ENCODE measurements at regions not wholly inside any gene's neighbourhood (a gene's known extent, or its start where the extent isn't known, plus 50 kb on each side); places are given as distances from the start of the nearest gene placed in this dataset.
"Not testable (repeated sequence)": the region's sequence is repeated elsewhere in the genome, so short reads cannot be mapped to it uniquely, and the experiment has no call there.

- DNase-seq, result no peak
Observed at GRCh38 chr2:175827856-175828255, 174.2 kb downstream of the LNPK start.

DNA sequence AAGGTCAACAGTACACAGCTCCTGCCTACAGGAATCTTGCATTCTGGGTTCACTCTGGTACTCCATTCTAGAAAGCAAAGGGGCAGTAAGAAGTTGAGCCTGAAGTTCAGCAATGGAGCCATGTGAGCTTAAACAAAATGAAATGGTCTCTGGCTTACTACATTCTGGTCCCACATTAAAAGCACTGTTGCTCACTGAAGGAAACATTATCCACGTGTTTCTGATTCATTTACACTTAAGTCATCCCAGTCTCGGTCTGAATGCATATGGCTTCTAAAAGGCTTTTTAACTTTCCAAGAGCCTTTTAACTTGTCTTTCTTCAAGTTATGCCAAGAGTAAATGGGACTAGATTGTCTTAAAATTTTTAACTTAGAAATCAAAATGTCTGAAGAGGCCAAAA lies 177.8 kb downstream of the LNPK start:
- DNase-seq, result no peak

DNA sequence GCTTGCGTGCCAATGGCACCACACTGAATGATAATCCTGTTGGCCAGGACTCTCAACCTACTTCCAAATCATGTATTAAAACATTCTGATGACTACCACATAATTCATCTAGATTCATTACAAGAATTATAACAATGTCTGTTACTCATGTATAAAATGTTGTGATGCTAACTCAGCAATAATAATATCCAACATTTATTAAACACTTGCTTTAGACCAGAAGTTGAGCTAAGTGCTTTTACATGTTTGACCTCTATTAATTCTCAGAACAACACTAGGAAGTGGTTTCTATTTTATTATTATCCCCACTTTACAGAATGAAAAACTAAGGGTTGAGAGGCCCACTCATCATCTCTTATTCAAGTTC lies 178.4 kb downstream of the LNPK start:
- no peak for DNase-seq

DNA sequence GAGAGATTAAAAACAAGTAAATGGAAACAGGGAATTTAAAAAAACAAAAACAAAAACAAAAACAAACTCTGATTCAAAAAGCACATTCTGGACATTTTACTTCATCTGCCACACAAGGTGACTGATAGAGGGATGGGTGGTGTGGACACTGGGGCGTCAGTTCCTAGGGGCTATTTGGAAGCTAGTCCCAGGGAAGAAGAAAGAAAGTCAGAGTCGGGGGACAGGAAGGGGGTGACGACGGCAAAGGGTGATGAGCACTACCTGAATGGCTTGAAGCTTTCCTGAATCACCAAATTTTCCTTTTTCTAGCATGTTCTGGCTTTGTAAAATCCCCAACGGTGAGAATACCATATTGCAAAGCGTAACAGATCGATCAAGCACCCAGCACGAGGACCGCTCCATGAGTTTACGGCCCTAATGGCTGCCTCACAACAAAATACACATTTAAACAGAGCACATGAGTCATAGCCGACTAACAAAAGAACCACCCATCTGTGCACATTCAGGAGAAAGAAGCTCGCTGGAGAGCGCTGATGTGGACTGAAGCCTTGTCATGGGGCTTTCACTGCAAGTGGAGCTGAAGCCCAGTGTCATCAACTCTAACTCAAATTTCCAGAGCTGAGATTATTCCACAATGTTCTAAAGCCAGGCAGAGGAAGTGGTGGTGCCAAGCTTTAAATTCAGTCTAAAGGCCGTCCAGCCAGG lies 178.9 kb downstream of the LNPK start:
- DNase-seq, result no peak

- no peak for DNase-seq
Observed at GRCh38 chr2:175817221-175817620, 184.8 kb downstream of the LNPK start.

DNA sequence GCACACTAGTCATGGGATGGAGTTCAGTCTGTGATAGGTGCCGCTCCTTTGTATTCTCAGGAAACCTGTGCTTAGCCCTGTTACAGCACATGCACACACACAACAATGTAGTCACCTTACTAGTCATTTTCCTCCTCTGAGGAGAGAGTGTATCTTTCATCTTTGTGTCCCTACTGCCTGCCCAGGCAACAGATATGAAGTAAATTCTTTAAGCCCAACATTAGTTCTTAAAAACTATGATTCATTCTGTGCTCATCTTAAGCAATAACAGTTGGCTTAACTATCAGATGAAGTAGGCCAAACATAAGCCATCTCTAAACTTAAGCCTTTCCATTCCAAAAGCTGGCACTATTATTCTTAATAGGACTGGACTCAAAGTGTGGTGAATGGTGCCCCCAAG lies 186.5 kb downstream of the LNPK start:
- no peak for DNase-seq

GRCh38 chr2:175811971-175812370 lies 190.1 kb downstream of the LNPK start:
- DNase-seq, result no peak

- DNase-seq, result no peak
Observed at GRCh38 chr2:175808858-175809257, 193.2 kb downstream of the LNPK start.

DNA sequence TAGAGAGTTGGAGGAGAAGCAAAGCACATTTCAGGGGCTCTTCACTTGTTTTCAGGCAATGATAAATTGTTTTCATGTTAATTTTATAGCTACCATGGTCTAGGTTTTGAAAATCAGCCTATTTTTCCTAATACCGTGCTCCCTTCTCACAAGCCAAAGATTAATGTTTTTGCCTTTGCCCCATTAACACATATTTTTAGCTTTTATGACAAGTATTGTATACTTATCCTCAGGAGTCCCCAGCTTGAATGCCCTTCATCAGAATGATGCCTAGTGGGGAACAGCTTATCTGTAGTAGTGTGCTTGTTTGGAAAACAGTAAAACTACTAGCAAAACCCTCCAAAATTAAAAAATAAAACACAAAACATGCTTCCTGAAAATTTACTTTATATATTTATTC lies 194.0 kb downstream of the LNPK start:
- DNase-seq, result no peak

GRCh38 chr2:175807031-175807873 lies 194.8 kb downstream of the LNPK start:
- DNase-seq, result no peak

- DNase-seq, result no peak
Observed at GRCh38 chr2:175806570-175806969, 195.5 kb downstream of the LNPK start.

DNA sequence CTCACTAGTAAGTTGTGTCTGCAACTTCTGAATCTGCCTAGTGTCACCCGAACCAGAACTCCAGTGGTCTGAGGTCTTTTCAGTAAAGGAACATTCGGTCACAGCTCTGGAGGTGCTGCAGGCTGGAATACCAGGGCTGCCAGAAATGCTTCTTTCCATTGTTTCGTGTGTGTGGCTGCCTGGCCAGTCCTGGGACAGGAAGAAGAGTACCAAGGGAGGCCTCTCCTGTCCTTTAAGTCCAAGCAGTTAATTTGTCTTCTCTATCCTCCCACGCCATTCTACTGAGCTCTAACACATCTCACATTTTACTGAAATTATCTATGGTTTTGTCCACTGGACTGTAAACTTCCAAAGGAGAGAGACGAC lies 196.0 kb downstream of the LNPK start:
- DNase-seq, result no peak

- no peak for DNase-seq
Observed at GRCh38 chr2:175805442-175806124, 196.5 kb downstream of the LNPK start.

GRCh38 chr2:175804122-175804521 lies 197.9 kb downstream of the LNPK start:
- no peak for DNase-seq

DNA sequence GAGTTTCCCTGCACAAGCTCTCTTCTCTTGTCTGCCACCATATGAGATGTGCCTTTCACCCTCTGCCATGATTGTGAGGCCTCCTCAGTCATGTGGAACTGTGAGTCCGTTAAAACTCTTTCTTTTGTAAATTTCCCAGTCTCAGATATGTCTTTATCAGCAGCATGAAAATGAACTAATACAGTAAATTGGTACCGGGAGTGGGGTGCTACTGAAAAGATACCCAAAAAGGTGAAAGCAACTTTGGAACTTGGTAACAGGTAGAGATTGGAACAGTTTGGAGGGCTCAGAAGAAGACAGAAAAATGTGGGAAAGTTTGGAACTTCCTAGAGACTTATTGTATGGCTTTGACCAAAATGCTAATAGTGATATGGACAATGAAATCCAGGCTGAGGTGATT lies 205.6 kb downstream of the LNPK start:
- not testable (repeated sequence) for DNase-seq

DNA sequence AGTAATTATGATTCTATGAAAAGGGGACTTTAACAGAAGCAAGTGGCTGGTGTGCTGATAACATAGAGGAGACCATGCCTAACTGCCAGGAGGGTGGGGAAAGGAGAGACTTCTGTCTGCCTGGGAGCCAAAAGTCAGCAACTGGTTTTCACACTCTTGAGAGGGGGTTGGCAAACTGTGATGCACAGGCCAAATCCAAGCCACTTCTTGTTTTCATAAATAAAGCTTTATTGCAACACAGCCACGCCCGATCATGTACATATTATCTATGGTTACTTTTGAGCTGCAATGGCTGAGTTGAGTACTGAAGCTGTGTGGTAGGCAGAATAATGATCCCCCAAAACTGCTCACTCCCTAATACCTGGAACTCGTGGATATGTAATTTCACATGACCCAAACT lies 208.4 kb downstream of the LNPK start:
- DNase-seq, result no peak

DNA sequence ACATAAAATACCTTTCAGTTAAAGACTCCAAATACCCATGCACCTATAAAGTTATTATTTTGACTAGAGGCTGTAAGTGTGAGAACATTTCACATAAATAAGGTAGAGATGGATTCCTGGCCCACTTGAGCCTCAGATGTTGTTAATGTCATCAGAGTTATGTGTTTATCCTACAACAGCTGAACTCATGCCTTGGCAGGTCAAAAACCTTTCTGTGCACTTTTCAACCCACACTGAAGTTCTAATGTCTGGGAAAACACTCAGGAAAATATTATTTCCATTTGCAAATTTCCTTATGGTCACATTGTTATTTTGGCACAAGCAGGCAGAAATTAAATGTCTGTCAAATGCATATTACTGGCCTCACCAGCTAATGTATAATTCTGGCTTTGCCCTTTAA lies 209.2 kb downstream of the LNPK start:
- DNase-seq, result no peak

DNA sequence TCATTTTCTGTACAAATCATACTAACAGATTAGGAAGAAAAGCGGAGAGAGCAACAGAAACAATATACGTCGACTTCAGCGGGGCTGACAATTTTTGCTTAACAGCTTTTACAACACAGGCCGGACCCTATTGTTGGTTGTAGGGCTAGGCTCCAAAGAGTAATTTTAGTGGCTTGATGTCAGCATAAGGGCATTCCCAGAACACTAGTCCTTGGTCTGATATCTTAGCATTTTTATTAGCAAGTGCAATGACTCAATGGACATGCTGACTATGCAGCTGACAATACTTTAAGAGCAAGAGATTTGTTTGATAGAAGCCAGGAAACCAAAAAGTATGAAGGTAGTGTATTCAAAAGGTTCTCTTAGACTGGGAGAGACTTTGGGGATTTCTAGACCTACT lies 209.9 kb downstream of the LNPK start:
- no peak for DNase-seq

DNA sequence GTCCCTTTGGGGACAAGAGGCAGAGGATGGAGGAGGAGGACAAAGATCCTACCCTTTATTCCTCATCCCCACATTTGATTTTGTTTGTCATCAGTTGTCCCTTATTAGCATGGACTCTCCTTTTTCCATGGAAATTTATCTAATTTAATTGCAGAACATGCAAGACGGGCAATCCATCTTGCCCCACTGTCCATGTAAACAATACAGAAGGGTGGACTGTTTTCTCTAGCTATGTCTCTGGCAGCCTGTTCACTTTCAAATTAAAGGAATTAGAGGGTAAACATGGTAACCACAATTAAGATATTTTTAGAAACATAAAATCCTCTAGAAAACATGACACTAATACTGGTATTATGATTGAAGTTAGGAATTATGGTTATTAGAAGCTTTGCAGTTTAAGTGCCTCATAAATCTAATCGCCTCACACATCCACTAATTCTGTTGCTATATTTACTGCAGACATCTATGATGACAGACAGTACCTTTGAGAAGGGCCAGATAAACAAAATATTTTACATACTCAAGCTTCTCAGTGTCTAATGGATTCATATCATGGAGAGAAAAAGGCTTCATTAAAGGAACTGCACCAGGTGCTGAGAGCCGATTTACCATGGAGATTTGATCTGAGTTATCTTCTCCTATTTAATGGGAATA lies 215.5 kb downstream of the LNPK start:
- DNase-seq, result no peak

DNA sequence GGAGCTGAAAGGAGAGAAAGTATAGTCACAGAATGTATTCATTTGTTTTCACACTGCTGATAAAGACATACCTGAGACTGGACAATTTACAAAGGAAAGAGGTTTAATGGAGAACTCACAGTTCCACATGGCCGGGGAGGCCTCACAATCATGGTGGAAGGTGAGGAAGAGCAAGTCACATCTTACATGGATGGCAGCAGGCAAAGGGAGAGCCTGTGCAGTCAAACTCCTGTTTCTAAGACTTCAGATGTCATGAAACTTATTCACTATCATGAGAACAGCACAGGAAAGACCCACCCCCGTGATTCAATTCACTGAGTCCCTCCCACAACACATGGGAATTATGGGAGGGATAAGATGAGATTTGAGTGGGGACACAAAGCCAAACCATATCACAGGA lies 224.7 kb downstream of the LNPK start:
- not testable (repeated sequence) for DNase-seq

GRCh38 chr2:175769200-175769599 lies 232.9 kb downstream of the LNPK start:
- no peak for DNase-seq

DNA sequence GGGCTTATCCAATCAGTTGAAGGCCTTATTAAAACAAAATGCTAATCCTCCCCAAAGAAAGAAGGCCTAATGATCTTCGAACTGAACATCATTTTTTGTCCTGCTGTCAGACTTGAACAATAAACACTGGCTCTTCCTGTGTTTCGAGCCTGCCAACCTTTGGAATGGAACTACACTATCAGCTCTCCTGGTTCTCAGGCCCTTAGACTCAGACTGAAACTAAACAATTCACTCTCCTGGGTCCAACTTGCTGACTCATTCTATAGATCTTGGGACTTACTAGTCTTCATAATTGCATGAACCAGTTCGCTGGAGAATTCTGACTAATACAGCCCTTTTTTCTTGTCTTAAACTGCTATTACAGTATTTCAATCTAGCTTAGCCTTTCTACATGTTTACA lies 235.2 kb downstream of the LNPK start:
- no peak for DNase-seq

DNA sequence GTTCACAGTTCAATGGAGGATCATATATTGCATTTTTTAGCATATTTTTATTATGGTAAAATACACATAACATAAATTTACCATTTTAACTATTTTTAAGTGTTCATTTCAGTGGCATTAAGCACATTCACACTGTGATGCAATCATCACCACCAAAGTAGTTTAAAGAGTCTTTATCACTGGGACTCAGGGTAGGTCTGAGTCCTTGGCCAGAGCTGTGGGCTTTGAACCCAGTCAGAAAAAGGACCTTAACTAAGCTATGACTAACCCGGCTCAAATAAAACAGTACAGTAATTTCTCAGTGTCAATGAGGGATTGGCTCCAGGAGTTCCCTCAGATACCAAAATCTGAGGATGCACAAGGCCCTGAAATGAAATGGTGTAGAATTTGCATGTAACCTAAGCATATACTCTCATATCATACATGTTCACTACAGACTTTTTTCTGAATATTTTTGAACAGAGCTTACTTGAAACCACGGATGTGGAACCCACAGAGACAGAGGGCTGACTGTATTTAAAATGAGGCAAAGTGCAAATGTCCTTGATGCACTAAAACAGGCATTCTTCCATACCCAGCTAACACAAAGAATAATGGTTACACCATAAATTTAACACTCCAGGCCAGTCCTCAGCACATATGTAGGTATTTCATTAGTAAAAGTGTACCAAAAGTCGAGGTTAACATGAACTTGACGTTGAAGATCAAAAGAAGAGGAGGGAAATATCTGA lies 246.2 kb downstream of the LNPK start:
- no peak for DNase-seq

Measured in inflammatory macrophage treated with lipopolysaccharide for 4 hours (primary cell).